Panc1 (cell line): ENCODE measurements at regions not wholly inside any gene's neighbourhood (a gene's known extent, or its start where the extent isn't known, plus 50 kb on each side); places are given as distances from the start of the nearest gene placed in this dataset.

Source experiments
- POLR2AphosphoS5 ChIP-seq: IDR thresholded peaks from 2 replicates; pipeline ENCODE4 v1.6.1; 2012; ENCODE audit warnings: mild to moderate bottlenecking, low read depth, low read length, moderate library complexity
- SIN3A ChIP-seq: IDR thresholded peaks from 2 replicates; pipeline ENCODE4 v1.6.1; 2012; ENCODE audit warnings: low read depth, mild to moderate bottlenecking, low read length, moderate library complexity, borderline replicate concordance; ENCODE audit not compliant: insufficient read depth
- TF ChIP-seq, protein P1 (sequence below): fragments of 450-650 bp; IDR thresholded peaks from 2 replicates; pipeline ENCODE4 v1.5.1; 2017; ENCODE audit warnings: mild to moderate bottlenecking
- TF ChIP-seq, protein P2 (sequence below), 2 experiments: IDR thresholded peaks; 2 replicates each; pipeline ENCODE4 v1.6.1; 2011 to 2012; ENCODE audit warnings: low read depth in 2 of 2, control low read depth in 1 of 2, low read length in 1 of 2, mild to moderate bottlenecking in 1 of 2, moderate library complexity in 1 of 2; ENCODE audit not compliant: insufficient read depth in 1 of 2

DNA sequence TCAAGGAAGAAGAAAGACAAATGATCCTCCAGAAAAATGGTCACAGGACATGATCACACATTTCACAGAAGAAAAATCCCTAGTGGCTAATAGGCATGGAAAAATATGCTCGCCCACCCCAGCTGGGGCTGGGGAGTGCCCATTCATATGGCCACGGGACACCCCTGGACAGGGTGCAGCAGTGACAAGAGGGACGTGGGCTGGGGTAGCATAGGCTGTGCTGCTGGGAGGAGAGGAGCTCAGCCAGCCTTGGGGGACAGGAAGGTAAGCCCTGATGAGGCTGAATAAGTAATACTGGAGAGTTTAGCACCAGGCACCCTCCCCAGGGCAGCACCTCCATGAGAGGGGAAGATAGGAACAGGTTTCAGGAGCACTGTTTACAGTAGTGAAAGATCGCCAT lies 254.9 kb upstream of the HS6ST1 start:
- TF ChIP-seq, protein P1, sequence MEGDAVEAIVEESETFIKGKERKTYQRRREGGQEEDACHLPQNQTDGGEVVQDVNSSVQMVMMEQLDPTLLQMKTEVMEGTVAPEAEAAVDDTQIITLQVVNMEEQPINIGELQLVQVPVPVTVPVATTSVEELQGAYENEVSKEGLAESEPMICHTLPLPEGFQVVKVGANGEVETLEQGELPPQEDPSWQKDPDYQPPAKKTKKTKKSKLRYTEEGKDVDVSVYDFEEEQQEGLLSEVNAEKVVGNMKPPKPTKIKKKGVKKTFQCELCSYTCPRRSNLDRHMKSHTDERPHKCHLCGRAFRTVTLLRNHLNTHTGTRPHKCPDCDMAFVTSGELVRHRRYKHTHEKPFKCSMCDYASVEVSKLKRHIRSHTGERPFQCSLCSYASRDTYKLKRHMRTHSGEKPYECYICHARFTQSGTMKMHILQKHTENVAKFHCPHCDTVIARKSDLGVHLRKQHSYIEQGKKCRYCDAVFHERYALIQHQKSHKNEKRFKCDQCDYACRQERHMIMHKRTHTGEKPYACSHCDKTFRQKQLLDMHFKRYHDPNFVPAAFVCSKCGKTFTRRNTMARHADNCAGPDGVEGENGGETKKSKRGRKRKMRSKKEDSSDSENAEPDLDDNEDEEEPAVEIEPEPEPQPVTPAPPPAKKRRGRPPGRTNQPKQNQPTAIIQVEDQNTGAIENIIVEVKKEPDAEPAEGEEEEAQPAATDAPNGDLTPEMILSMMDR = no peak
- TF ChIP-seq SIN3A = no peak
- no peak for TF ChIP-seq POLR2AphosphoS5
- TF ChIP-seq, protein P2, sequence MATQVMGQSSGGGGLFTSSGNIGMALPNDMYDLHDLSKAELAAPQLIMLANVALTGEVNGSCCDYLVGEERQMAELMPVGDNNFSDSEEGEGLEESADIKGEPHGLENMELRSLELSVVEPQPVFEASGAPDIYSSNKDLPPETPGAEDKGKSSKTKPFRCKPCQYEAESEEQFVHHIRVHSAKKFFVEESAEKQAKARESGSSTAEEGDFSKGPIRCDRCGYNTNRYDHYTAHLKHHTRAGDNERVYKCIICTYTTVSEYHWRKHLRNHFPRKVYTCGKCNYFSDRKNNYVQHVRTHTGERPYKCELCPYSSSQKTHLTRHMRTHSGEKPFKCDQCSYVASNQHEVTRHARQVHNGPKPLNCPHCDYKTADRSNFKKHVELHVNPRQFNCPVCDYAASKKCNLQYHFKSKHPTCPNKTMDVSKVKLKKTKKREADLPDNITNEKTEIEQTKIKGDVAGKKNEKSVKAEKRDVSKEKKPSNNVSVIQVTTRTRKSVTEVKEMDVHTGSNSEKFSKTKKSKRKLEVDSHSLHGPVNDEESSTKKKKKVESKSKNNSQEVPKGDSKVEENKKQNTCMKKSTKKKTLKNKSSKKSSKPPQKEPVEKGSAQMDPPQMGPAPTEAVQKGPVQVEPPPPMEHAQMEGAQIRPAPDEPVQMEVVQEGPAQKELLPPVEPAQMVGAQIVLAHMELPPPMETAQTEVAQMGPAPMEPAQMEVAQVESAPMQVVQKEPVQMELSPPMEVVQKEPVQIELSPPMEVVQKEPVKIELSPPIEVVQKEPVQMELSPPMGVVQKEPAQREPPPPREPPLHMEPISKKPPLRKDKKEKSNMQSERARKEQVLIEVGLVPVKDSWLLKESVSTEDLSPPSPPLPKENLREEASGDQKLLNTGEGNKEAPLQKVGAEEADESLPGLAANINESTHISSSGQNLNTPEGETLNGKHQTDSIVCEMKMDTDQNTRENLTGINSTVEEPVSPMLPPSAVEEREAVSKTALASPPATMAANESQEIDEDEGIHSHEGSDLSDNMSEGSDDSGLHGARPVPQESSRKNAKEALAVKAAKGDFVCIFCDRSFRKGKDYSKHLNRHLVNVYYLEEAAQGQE (IDR thresholded peaks at IDR 0.05; ENCODE audit: insufficient read depth in 1 of 2, low read depth in 2 of 2, low read length in 1 of 2) = no peak
